NCI-H146 treated with DMSO at 0.1 percent for 48 hours (cell line): ENCODE measurements at regions not wholly inside any gene's neighbourhood (a gene's known extent, or its start where the extent isn't known, plus 50 kb on each side); places are given as distances from the start of the nearest gene placed in this dataset.
"Not testable (repeated sequence)": the region's sequence is repeated elsewhere in the genome, so short reads cannot be mapped to it uniquely, and the experiment has no call there.

ENCODE experiments used
- DNase-seq: peaks from one replicate; lab custom pipeline; 2025; ENCODE audit not compliant: unreplicated experiment; lab: John Stamatoyannopoulos, UW

DNA sequence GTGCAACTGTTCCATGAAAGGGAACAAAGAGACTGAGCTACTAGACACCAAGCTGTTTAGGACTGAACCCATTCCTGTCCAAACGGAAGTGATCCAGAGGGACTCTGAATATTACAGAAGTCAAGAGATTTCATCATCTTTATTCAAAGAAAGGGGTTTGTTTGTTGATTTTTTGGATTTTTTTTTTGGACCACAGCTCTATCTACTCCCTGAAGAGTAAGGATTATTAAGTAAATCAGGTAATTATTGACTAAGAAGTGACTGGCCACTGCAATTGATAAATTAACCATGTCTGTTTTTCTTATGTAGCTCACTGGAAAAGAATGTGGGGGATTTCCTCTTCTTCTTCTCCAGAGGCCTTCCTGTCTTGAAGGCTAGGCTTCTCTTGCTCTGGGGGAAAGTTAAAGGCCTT is 146.6 kb upstream of the TPM1 start:
- DNase-seq: no peak

DNA sequence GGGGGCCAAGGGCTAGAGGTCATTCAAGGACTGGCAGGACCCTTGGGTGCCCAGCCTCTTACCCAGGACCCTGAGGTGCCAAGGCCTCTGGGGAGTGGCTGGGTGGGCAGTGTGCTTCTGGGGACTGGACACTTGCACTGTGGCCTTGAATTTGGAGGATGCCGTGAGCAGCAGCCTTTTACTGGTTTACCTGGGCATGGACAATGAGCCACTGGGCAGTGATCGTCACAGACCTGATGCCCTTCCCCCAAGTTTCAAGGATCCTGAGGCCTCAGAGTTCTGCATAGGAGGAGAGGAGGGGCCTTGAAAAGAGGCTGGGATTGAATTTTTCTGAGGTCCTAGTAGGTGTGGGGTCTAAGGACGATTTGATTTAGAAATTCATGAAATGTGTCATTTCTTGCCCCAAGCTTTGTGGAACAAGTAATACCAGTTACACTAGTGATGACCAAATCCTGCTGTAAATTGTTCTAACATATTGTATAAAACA is 146.1 kb upstream of the TPM1 start:
- no peak for DNase-seq

DNA sequence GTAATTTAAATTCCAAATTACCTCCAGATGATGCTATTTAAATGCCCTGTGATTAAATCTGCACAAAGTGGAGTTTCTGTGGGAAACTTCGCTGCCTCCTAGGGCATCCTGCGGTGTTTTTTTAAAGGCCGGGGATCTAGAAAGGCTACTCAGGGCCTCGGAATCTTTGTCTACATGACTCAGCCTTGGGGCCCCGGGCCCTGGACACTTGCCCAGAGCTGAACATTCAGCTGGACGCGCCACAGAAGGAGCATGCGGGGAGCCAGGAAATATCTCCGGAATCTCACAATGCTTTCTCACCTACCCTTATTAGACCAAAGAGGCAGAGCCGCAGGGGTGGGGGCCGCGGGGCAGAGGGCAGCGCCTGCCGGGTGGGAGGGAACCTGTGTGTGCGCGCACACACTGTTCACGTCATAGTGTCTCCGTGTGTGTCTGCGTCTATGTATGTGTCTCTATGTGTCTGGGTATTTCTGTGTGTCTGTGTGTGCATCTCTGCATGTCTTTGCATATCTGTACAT is 145.5 kb upstream of the TPM1 start:
- DNase-seq: no peak

DNA sequence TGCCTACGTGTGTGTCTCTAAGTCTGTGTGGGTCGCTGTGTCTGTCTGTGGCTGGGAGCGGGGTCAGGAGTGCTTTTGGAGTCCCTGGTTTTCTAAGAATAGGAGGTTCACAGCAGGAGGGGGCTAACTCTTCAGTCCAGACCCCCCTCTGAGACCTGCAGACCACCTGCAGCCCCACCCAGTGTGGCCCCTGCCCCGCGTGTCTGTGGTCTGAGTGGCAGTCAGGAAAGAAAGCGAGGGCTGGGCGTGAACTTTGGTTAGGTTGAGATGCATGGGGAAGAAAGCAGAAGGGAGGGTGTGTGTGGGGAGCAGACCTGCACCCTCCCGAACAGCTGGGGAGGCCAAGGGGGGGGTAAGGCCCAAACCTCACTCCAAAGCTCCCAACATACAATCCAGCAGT is 144.9 kb upstream of the TPM1 start:
- DNase-seq: no peak

DNA sequence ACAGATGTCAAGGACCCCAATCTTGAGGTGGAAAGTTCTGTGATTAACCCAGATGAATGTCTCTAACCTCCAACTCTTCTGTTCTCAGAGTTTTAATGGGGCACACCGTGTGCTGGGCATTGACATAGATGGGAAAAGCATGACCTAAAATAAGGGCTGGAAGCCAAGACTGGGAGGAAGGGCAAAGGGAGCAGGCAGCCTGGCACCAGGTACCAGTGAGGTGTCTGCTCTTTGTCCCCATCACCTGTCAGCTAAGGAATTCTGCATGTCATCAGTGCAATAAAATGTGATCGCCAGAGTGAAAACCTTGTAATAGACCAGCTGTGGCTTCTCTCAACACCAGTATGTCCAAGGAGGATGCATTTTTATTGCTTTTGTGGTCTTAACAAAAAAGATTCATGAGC is 143.5 kb upstream of the TPM1 start:
- DNase-seq: no peak

DNA sequence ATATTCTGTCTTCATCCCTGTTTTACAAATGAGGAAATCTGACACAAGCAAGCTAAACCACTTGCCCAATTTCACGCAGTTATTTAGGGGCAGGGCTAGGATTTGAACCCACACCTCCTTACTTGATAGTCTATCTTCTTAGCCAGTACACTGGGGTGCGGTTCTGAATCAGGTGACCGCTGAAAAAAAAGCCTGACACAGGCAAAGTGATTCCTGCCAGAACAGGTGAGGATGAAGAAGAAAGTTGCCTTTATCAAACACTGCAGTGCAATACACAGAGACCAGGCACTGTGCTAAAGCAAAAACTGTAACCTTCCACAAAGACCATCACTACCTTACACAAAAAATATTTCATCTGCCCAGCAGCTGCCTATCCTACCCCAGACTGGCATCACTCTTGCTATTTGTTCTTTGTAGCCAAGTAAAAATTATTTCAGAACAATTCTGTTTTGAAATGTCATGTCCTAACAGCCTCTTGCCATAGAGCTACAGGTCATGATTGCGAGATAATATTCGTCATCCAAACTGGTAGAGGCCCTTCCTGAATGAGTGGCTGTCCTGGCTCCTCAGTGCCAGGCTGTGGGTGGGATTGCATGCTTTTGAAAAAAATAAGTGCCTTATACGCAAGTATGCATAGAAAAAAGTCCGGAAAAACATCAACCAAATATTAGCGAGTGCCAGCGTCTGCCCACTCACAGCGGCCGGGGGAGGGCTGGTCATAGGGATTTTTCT is 142.3 kb upstream of the TPM1 start:
- DNase-seq: no peak

DNA sequence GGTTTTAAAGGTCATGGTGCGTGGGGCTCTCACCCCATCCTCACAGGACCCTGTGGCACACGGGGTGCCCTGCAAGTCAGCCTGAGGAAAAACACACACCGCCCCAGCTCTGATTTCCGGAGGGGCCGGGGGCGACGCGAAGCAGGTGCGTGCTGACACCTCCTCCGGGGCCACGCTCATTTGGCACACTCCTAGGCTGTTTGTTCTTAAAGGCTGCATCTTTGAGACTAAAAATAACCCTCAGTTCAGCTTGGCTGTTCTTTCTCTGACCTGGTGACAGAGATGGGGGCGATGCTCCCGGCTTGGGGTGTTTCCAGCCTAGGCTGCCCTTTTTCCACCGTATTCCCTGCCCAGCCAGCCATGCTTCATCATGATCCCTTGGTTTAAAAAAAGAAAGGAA is 141.5 kb upstream of the TPM1 start:
- no peak for DNase-seq

DNA sequence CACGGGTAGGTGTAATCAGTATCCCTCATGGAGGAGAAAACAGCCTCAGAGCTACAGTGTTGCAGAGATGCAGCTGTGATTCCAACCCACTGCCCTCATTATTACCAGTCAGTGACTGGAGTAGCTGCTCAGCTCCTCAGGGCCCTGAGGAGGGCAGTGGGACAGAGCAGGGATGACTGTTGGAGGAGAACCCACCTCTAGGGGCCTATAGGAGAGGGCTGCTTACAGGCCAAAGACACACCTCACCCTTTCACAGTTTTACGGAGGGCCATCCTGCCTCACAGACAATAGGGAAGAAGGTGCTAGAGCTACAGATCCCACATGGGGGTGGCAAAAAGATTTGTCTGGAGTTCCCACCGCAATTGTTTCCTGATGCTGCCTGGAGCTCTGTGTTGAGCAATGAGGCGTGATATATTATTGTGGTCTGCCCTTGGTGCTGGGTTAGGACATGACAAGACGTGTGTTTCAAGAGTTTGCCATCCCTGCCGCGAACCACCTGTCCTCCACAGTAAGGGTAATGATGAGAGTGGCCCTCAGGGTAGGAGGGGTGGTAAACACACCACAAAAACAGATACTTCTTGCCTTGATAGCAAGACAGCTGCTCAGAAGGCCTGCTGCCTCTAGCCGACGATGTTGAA is 140.5 kb upstream of the TPM1 start:
- DNase-seq: no peak

DNA sequence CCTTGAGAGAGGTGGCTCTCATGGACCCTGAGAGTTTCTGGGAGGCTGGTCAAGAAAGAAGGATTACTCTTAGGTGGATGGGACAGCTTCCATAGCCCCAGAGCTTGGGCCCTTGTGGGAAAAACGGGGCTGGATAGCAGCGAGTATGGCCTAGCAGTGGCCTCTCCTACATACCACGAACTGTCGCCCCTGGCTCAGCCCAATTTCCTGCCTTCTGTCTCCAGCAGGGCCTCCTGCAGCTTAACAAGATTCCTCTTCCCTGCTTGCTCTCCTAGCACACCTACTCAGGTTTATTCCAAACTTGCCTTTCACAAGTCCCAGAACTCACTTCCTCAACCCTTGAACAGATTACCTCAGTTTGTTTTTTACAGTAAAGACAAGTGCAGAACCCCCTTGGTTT is 139.7 kb upstream of the TPM1 start:
- no peak for DNase-seq

DNA sequence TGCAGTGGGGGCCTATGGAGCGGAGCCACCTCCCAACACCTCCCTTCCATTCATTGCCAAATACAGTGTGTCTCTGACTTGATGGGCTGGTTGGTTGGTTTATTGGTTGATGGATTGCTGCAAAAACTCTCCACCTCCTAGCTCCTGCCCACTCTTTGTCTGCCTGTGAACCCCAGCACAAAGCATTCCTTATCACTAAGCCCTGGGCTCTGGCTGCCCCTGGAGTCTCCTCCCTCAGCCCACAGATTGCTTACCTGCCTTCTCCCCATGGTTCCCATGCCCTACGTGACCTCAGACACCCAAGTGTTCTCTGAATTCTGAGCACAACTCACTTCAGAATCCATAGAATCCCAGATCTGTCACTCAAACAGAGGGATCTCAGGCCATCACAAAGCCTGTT is 139.1 kb upstream of the TPM1 start:
- DNase-seq: no peak

DNA sequence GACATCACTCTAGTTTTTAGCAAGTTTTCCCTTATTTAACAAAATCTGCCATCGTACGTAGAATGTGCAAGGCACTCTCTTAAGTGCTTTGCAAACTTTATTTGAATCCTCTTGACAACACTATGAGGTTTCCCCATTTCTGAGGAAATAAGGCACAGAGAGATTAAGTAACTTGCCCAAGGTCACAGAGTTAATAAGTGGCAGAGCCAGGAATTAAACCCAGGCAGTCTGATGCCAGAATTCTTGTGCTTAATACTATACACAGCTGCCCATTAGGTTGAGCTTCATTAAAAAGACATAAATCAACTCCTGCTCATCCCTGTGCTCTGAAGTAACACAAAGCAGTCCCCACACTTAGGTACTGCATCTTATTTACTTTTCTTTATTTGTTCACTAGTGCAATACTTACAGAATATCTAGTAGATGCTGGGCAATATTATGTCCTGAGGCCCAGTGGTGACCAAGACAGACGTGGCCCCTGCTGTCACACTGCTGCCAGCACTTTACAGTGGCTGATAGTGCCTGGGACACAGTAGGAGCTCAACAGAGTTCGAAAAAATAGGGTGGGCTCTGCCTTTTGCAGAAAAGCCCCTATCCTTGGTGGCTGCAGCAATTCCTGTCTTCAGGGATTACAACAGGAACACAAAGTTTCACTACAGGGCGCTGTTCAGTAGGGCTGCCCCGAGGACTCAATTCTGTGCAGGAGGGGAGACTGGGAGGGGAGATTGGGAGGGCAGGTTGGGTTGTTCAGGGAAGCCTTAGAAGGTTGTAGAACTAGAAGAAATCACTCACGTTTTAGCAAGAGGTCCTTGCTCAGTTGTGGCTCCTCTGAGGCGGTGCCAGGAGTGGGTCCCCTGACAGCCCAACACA is 138.3 kb upstream of the TPM1 start:
- DNase-seq: no peak

DNA sequence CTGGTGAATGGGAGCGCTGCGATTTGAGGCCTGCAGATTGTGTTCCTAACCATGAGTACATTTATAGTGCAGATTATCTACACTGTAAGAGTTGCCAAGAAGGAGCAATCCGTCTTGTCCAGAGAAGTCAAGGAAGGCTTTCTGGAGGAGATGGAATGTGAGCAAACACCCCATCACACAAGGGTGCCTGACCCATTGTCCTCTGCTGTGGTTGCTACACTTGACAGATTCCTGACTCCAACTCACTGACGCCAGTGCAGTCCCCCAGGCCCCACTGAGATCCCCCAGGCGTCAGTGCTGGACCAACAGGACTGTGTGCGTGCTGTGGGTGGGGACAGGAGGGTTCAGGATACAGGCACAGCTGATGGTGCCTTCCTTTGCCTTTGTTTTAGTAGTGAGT is 135.9 kb upstream of the TPM1 start:
- no peak for DNase-seq

DNA sequence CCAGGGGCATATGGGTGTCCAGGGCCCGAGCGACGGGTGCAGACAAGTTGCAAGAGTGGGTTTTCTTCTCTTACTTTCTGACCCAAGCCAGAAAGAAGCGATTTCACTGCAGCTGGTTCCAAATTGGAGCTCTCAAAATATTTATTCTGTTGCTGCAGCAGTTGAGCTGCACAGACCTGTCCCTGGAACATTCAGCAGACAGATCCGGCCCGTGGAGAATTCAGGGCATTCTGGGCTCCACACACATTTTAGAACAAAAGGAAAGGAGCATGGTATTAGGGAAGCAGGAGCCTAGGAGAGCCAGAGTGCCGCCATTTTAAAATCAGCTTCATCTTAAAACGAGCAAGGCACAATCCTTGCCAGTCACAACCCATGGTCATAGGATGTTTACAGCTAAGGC is 135.3 kb upstream of the TPM1 start:
- DNase-seq: no peak

DNA sequence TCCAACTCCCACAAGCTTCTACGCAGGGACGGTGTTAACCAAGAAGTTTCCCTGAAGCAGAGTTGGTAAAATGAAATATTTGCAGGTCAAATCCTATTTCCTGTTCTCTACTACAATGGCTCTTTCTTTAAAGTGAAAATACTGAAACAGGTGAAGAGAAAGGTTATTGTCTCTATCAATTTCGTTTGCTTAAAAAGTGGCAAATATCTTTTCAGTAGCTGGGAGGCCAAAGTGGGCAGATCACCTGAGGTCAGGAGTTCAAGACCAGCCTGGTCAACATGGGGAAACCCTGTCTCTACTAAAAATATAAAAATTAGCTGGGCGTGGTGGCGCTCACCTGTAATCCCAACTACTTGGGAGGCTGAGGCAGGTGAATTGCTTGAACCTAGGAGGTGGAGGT is 134.2 kb upstream of the TPM1 start:
- DNase-seq: not testable (repeated sequence)

DNA sequence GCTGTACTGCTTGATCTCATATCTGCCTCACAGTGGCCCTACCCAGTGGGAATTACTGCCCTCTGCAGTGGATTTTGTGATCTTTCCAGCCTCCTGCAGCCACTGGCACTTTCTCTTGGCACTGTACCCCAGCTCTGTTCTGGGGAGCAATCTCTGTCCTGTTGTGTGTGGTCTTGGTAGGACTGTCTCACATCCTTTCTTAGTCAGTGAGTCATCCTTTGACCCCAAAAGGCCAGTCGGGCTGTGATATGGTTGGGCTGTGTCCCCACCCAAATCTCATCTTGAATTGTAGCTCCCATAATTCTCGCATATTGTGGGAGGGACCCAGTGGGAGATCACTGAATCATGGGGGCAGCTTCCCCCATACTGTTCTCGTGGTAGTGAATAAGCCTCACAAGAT is 133.3 kb upstream of the TPM1 start:
- DNase-seq: no peak

DNA sequence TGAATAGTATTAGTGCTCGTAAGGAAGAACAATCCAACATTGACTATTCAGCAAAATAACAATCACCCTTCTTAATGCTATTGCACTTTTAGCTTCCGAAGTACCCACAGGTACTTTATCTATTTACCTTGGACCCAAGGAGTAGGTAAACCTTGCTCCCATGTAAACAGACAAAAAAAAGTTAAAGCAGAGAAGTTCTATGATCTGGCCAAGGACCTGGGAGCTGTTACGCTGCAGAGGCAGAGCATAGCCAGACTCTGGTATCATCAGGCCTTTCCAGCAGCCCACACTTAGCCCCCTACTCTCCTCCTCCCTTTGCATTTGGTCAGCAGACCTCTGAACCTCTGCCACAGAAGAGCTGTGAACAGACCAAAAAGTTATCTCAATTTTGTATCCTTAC is 130.3 kb upstream of the TPM1 start:
- DNase-seq: no peak

DNA sequence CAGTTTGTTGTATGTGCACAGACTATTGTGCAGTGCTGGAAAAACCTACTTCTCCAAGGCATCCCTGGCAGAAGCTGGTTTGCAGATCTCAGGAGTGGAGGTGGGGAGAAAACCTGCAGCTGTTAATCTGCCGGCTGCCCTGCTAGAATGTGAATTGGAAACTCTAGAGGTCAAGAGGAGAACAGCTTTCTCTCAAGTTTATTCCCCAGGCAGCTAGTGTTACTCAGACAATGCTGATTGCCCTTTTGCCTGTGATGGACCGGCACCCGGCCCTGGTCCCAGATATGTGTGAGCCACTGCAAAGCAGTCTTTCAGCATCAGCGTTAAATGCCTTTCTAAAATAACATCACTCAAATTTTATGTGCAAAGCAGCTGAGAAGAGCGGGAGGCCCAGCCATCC is 129.7 kb upstream of the TPM1 start:
- no peak for DNase-seq

DNA sequence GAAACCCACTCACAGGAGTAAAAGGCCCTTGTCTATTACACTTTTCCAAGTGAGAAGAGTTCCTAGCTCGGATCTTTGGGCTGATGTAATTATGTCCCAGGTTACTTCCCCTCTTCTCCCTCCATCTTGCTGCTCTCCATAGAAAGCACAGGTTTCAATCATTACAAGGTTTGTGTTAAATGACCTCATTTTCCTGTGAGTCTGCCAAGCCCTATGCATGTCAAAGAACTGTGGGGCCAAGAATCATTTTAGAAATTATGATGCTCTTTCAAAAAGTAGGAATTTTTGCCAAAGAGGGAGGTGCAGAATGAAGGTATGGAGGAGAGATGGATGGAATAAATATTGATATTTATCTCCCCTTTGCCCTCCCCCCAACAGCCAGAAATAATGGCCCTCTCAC is 129.3 kb upstream of the TPM1 start:
- DNase-seq: no peak

DNA sequence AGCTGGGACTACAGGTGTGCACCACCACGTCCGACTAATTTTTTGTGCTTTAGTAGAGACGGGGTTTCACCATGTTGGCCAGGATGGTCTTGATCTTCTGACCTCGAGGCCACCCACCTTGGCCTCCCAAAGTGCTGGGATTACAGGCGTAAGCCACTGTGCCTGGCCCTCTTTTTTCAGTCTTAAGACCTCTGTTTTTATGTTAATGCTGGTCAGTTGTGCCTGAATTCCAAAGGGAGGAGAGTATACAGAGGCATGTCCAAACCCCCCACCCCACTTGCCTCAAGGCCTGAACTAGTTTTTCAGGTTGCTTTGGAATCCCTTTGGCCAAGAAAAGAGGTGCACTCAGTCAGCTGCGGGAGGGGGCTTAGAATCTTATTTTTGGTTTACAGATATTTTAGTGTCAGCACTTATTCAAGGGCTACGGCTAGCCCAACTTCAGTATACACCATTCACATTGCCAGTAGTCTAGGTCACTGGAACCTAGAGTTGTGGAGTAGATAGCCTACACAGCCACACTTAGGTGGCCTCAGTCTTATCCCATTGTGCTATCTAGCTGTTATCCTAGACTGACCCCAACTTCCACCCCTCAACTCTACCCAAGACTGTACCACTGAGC is 128.0 kb upstream of the TPM1 start:
- no peak for DNase-seq

DNA sequence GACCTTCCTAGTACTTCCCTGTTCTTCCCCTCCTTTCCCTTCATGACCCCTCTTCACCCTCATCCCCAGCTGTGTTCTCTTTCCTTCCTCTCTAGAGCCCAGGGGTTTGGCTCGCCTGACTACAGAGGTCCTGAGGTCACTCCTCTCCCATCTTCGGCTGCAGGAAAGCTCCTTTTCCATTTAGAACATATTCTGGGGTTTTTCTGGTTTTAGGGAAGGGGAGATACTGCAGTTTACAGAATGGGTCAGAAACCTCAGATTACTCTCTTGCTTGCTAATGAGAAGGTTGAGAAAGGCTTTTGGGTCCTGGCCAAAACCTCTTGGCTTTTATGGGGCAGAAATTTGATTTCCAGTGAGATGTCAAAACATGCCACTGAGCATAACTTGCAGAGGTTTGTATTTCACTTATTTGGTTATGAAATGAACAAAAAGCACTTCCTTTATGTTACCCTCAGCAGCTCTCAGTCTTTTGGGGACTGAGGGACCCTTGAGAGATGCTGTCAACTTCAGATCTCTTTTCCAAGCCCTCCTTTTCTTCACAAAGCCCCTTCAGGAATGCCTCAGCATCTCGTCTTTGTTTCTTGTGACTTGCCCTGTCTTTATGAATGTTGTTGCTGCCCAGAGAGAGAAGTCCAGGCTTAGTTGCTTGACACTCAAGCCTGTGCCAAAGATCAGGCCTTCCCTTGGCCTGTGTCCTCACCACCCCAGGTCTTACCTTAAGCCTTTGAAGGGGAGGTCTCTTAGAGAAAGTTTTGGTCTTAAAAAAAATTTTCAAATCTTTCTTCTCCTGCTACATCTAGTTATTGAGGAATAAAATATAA is 121.7 kb upstream of the TPM1 start:
- DNase-seq: no peak
